ENCODE measurements at regions not wholly inside any gene's neighbourhood (a gene's known extent, or its start where the extent isn't known, plus 50 kb on each side); places are given as distances from the start of the nearest gene placed in this dataset.
"Not testable (repeated sequence)": the region's sequence is repeated elsewhere in the genome, so short reads cannot be mapped to it uniquely, and the experiment has no call there.

- H3K27ac ChIP-seq, result no peak overlapping the region
- no peak for DNase-seq (ENCODE audit: low read depth, low spot score)
Observed at GRCh38 chr5:118320121-118320520, 668.2 kb downstream of the DTWD2 start.

- no peak overlapping the region for H3K27ac ChIP-seq
- no peak for DNase-seq (ENCODE audit: low read depth, low spot score)
Observed at GRCh38 chr5:118314931-118315330, 673.4 kb downstream of the DTWD2 start.

GRCh38 chr5:118311103-118311819 is 677.1 kb downstream of the DTWD2 start:
- no peak for DNase-seq (ENCODE audit: low read depth, low spot score)
- H3K27ac ChIP-seq, result no peak overlapping the region

DNA sequence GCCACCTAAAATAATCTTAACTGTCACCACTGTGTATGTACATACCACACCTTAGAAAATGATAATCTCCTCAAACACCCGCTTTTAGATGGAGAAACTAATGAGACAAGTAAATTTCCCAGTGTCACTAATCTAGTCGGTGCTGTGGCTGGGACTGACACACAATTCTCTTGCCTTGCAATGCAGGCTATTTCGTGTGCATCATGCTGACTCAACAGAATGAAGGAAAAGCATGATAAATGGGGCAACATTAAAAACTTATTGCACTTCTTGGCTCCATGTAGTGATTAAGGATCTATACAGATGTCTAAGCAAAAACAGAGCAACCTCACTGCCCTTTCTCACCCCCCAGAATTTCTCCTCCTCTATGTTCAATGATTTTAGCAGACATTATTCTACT is 677.9 kb downstream of the DTWD2 start:
- no peak overlapping the region for H3K27ac ChIP-seq

GRCh38 chr5:118303296-118303695 is 685.1 kb downstream of the DTWD2 start:
- H3K27ac ChIP-seq, result no peak overlapping the region
- no peak for DNase-seq (ENCODE audit: low read depth, low spot score)

More for the DNA sequence above, 677.9 kb downstream of the DTWD2 start:
- no peak for DNase-seq (ENCODE audit: low read depth, low spot score)

DNA sequence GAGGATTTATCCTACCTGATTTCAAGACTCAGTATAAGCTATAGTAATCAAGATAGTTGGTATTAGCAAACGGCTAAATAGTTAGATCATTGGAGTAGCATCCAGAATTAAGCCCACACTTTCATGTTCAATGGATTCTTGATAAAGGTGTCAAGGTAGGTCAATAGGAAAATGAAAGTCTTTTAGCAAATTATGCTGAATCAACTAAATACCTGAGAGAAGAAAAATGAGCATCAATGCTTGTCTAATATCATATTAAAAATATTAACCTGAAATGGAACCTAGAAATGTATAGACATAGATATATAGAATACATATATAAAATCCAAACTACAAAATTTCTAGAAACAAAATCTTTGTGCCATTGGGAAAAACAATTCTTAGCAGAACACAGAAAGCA is 685.6 kb downstream of the DTWD2 start:
- DNase-seq (ENCODE audit: low read depth, low spot score), result no peak
- H3K27ac ChIP-seq, result no peak overlapping the region

GRCh38 chr5:118301696-118302095 is 686.7 kb downstream of the DTWD2 start:
- DNase-seq (ENCODE audit: low read depth, low spot score), result no peak

GRCh38 chr5:118295045-118295444 is 693.3 kb downstream of the DTWD2 start:
- no peak overlapping the region for H3K27ac ChIP-seq

More at GRCh38 chr5:118301696-118302095, 686.7 kb downstream of the DTWD2 start:
- H3K27ac ChIP-seq, result no peak overlapping the region

GRCh38 chr5:118293378-118293777 is 695.0 kb downstream of the DTWD2 start:
- no peak overlapping the region for H3K27ac ChIP-seq

More at GRCh38 chr5:118295045-118295444, 693.3 kb downstream of the DTWD2 start:
- no peak for DNase-seq (ENCODE audit: low read depth, low spot score)

DNA sequence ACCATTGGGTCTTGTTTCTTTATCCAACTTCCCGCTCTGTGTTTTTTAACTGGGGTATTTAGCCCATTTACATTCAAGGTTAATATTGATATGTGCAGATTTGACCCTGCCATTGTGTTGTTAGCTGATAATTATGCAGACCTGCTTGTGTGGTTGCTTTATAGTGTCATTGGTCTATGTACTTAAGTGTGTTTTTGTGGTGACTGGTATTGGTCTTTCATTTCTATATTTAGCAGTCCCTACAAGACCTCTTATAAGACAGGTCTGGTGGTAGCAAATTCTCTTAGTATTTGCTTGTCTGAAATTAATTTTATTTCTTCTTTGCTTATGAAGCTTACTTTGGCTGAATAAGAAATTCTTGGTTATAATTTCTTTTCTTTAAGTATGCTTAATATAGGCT is 698.1 kb downstream of the DTWD2 start:
- H3K27ac ChIP-seq, result no peak overlapping the region
- no peak for DNase-seq (ENCODE audit: low read depth, low spot score)

More at GRCh38 chr5:118293378-118293777, 695.0 kb downstream of the DTWD2 start:
- no peak for DNase-seq (ENCODE audit: low read depth, low spot score)

- not testable (repeated sequence) for DNase-seq (ENCODE audit: low read depth, low spot score); H3K27ac ChIP-seq
Observed at GRCh38 chr5:118284230-118284629, 704.1 kb downstream of the DTWD2 start.

DNA sequence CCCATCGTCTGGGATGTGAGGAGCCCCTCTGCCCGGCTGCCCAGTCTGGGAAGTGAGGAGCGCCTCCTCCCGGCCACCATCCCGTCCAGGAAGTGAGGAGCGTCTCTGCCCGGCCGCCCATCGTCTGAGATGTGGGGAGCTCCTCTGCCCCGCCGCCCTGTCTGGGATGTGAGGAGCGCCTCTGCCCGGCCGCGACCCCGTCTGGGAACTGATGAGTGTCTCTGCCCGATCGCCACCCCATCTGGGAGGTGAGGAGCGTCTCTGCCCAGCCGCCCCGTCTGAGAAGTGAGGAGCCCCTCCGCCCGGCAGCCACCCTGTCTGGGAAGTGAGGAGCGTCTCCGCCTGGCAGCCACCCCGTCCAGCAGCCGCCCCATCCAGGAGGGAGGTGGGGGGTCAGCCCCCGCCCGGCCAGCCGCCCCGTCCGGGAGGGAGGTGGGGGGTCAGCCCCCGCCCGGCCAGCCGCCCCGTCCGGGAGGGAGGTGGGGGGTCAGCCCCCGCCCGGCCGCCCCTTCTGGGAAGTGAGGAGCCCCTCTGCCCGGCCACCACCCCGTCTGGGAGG is 705.8 kb downstream of the DTWD2 start:
- DNase-seq (ENCODE audit: low read depth, low spot score); H3K27ac ChIP-seq: not testable (repeated sequence)

GRCh38 chr5:118279540-118280294 is 708.6 kb downstream of the DTWD2 start:
- no peak overlapping the region for H3K27ac ChIP-seq
- no peak for DNase-seq (ENCODE audit: low read depth, low spot score)

GRCh38 chr5:118270526-118270925 is 717.8 kb downstream of the DTWD2 start:
- no peak overlapping the region for H3K27ac ChIP-seq
- DNase-seq (ENCODE audit: low read depth, low spot score), result no peak

DNA sequence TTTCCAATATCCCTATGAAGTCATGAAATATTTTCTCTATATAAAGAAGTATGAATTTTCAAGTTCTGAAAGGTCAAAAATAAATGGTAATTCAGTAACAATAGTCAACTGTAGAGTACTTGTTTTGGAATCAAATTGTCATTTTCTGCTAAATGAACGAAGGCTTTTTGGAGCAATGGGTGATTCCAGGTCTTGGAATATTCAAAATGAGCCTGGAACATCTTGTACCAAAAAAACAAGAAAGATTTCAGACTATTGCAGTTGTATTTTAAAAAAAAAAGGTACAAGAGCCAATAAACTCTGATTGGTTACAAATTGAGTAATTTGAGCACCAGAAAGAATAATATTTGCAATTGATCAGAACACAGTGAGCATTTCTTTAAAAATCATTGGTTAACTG is 730.1 kb downstream of the DTWD2 start:
- DNase-seq (ENCODE audit: low read depth, low spot score), result no peak
- no peak overlapping the region for H3K27ac ChIP-seq

DNA sequence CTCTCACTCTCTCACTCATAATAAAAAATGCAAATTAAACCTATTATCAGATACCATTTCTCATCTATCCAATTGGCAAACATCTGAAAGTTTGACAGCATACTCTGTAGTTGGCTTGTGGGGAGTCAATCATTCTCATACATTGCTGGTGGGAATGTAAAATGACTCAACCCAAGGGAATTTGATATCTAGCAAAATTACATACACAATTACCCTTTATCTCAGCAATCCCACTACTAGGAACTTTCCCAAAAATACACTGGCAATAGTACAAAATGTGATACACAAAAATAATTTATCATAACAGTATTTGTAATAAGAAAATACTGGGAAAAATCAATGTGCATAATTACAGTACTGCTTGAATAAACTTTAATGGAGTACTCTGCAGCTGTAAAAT is 731.3 kb downstream of the DTWD2 start:
- DNase-seq (ENCODE audit: low read depth, low spot score), result no peak
- H3K27ac ChIP-seq, result no peak overlapping the region

DNA sequence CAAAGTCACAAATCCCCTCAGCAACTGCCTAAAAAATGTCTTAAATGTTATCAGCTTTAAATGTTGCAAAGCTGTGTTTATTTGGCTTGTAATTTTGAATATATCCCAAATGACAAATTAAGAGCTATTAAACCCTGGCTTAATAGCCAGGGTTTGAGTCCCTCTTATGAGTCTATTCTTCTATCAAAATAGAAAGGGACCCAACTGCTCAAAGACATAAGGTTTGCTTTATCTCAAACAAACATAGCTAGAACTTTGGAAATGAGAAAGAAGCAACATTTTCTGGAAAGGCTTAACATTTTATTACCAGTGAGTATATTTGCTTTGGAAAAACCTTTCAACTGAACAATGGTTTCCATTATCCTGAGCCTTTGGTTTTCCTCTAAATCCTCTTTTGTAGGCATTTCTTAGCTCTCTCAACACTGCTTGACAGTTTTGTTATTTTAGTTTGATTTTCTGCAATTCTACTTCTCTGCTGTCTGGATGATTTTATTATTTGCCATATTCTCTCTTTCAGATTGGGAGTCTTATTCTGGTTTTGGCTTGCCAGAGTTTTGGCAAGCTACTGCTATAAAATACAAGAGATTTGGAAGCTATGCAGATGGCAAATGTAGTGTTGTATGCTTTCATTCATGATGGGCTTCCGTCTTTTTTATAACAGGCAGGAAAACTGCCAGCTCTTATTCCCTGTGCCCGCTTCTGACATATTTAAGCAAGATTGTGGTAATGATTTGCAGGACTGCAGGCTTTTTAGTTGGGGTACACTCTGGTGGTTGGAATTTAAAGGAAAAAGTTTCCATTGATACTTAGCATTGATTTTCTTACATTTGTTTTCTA is 734.9 kb downstream of the DTWD2 start:
- H3K27ac ChIP-seq, result no peak overlapping the region
- DNase-seq (ENCODE audit: low read depth, low spot score), result no peak

DNA sequence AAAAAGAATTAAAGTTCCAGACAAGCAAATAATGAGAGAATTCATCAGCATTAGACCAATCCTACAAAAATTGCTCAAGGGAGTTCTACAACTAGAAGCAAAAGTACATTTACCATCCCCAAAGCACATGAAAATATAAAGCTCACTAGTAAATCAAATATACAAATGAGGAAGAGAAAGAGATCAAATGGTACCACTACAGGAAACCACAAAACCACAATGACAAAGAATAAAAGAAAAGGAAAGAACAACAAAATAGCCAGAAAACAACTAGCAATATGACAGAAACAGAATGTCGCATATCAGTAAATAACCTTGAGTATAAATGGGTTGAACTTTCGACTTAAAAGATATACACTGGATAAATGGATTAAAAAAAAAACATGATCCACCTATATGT is 739.0 kb downstream of the DTWD2 start:
- no peak for DNase-seq (ENCODE audit: low read depth, low spot score)
- H3K27ac ChIP-seq, result no peak overlapping the region

DNA sequence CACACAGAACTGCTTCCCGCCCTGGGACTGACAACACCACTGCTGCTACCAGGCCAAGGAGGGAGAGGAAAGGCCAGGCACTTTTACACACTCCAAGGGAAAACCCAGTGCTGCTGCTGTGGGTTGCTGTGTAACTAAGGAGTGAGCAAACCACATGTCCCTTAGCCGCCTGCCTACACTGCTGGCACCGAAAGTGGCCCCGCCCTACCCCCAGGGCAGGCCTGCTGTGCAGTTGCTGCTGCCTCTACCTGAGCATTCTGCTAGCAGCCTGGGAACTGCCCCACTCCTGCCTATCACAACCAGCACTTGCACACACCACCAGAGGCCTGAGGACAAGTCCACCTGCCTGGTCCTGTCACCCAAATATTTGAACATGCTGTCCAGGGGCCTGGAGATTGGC is 740.9 kb downstream of the DTWD2 start:
- DNase-seq (ENCODE audit: low read depth, low spot score), result no peak
- no peak overlapping the region for H3K27ac ChIP-seq

DNA sequence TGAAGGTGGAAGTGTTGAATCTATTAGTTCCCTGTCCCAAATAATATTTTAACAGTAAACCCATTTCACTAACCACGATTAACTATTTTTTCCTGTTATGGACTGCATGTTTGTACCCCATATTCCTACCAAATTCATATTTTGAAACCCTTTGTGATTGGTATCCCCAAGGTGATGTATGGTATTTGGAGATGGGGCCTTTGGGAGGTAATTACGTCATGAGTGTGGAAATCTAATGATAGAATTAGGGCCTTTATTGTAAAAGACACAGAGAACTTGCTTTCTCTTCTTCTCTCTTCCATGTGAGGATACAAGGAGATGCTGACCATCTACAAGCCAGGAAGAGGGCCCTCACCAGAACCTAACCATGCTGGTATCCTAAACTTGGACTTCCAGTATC is 744.7 kb downstream of the DTWD2 start:
- no peak for DNase-seq (ENCODE audit: low read depth, low spot score)
- H3K27ac ChIP-seq, result no peak overlapping the region

All from epithelial cell of prostate (primary cell).